OCI-LY7 (cell line): ENCODE measurements at regions not wholly inside any gene's neighbourhood (a gene's known extent, or its start where the extent isn't known, plus 50 kb on each side); places are given as distances from the start of the nearest gene placed in this dataset.

Experiments
- EZH2phosphoT487 ChIP-seq: fragments of 200-600 bp; sonication (generic); IDR thresholded peaks from 2 replicates; pipeline ENCODE4 v1.6.1; 2018; ENCODE audit warnings: low read depth, borderline replicate concordance, mild to moderate bottlenecking, mixed run types, antibody characterized with exemption, low read length, moderate library complexity, mixed read lengths
- TF ChIP-seq, protein P1 (sequence below): fragments of 200-600 bp; sonication (generic); conservative IDR thresholded peaks from 2 replicates; pipeline ENCODE4 v1.5.1; 2014; ENCODE audit warnings: mild to moderate bottlenecking, antibody characterized with exemption, low read length, moderate library complexity, mixed read lengths

DNA sequence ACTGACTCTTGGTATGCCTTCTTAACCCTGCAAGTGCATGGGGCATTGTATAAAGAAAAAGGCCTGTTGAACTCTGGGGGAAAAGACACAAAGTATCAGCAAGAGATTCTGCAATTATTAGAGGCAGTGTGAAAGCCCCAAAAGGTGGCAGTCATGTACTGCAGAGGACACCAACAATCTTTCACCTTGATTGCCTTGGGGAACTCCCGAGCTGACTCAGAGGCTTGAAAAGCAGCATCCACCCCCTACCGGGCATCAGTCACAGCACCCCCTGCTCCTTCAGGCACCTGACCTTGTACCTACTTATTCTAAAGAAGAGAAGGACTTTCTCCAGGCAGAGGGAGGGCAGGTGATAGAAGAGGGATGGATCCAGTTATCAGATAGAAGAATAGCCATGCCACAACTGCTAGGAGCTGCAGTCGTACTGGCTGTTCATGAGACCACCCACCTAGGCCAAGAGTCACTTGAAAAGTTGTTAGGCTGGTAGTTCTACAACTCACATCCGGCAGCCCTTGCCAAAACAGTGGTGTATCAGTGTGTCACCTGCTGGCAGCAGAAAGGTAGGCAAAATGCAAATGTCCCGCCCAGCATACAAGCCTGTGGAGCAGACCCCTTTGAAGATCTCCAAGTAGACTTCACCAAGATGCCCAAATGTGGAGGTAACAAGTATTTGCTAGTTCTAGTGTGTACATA lies 241.6 kb upstream of the CNTN6 start:
- TF ChIP-seq, protein P1, sequence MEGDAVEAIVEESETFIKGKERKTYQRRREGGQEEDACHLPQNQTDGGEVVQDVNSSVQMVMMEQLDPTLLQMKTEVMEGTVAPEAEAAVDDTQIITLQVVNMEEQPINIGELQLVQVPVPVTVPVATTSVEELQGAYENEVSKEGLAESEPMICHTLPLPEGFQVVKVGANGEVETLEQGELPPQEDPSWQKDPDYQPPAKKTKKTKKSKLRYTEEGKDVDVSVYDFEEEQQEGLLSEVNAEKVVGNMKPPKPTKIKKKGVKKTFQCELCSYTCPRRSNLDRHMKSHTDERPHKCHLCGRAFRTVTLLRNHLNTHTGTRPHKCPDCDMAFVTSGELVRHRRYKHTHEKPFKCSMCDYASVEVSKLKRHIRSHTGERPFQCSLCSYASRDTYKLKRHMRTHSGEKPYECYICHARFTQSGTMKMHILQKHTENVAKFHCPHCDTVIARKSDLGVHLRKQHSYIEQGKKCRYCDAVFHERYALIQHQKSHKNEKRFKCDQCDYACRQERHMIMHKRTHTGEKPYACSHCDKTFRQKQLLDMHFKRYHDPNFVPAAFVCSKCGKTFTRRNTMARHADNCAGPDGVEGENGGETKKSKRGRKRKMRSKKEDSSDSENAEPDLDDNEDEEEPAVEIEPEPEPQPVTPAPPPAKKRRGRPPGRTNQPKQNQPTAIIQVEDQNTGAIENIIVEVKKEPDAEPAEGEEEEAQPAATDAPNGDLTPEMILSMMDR, result no peak
- TF ChIP-seq EZH2phosphoT487, result no peak
